Progenitor cell of endocrine pancreas (in vitro differentiated cells): ENCODE measurements at regions not wholly inside any gene's neighbourhood (a gene's known extent, or its start where the extent isn't known, plus 50 kb on each side); places are given as distances from the start of the nearest gene placed in this dataset.

Source experiments
- DNase-seq: peaks from one replicate; pipeline ENCODE4 v3.0.0; 2021; ENCODE audit warnings: low spot score; ENCODE audit not compliant: unreplicated experiment
- H3K27ac Mint-ChIP-seq: 2 replicates; pipeline ENCODE4 v1.8.0; 2021; ENCODE audit warnings: mild to moderate bottlenecking, moderate library complexity, mixed read lengths
- H3K27me3 Mint-ChIP-seq: 2 replicates; pipeline ENCODE4 v1.8.0; 2021; ENCODE audit warnings: mixed read lengths
- H3K36me3 Mint-ChIP-seq: 2 replicates; pipeline ENCODE4 v1.8.0; 2022; ENCODE audit warnings: mixed read lengths; ENCODE audit not compliant: insufficient read depth
- H3K4me1 Mint-ChIP-seq: 2 replicates; pipeline ENCODE4 v1.8.0; 2021; ENCODE audit warnings: low read depth, mixed read lengths
- H3K4me3 Mint-ChIP-seq: 2 replicates; pipeline ENCODE4 v1.8.0; 2021; ENCODE audit warnings: low read depth, mild to moderate bottlenecking, moderate library complexity, mixed read lengths
- H3K9me3 Mint-ChIP-seq: 2 replicates; pipeline ENCODE4 v1.8.0; 2021; ENCODE audit warnings: low read depth, mixed read lengths
- TF ChIP-seq, protein P1 (sequence below): fragments of 200-600 bp; sonication (generic); IDR thresholded peaks from one replicate; pipeline ENCODE4 v1.5.0; 2021; ENCODE audit warnings: antibody characterized with exemption, mild to moderate bottlenecking; ENCODE audit not compliant: unreplicated experiment

DNA sequence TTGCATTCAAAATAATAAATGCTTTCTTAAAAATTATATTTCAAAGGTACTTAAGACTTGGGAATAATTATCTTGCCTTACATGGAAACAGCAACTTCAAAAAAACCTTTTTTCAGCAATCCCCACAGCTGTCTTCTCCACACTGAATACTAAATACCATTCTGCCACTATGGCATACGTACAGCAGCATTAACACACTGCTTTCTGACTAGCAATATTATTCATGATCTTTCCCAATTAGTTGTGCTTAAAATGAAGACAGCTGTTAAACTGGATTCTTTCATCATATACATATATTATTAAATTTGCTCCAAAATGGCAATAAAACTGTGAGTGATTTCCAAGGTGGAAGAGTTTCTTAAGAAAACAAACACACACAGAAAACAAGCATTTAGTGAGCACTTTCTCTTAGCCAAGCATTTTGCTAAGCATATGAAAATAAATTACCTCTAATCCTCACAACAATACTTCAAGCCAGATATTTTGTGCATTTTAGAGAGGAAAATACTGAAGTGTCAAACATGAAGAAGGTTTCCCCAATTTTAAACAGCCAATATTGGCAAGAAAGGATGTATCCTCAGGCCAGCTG lies 609.5 kb downstream of the SLITRK1 start:
- DNase-seq: no peak
- TF ChIP-seq, protein P1, sequence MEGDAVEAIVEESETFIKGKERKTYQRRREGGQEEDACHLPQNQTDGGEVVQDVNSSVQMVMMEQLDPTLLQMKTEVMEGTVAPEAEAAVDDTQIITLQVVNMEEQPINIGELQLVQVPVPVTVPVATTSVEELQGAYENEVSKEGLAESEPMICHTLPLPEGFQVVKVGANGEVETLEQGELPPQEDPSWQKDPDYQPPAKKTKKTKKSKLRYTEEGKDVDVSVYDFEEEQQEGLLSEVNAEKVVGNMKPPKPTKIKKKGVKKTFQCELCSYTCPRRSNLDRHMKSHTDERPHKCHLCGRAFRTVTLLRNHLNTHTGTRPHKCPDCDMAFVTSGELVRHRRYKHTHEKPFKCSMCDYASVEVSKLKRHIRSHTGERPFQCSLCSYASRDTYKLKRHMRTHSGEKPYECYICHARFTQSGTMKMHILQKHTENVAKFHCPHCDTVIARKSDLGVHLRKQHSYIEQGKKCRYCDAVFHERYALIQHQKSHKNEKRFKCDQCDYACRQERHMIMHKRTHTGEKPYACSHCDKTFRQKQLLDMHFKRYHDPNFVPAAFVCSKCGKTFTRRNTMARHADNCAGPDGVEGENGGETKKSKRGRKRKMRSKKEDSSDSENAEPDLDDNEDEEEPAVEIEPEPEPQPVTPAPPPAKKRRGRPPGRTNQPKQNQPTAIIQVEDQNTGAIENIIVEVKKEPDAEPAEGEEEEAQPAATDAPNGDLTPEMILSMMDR: no peak
- no peaks in the 10 kb centered on the region for H3K9me3 Mint-ChIP-seq
- H3K4me3 Mint-ChIP-seq: no peak overlapping the region
- H3K36me3 Mint-ChIP-seq: no peaks in the 10 kb centered on the region
- H3K27ac Mint-ChIP-seq: no peak overlapping the region
- H3K4me1 Mint-ChIP-seq: peaks cover 4% of the 10 kb centered on the region
- H3K27me3 Mint-ChIP-seq: no peaks in the 10 kb centered on the region

DNA sequence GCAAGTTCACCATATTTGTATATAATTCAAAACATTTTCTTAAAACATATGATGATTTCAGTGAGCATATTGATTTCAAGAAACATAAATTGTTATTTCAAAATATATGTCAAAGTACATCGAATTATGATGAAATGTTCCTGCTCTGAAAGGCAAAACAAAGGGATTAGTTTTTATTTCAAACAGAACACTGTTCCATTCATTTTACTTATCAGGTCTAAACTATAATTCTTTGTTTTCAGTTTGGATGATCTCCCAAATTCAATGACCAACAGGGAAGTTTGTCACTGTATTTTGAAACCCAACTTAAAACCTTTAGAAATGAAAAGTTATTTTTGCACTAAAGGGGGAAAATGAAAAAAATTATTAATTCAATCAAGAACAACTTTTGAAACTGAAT lies 610.2 kb downstream of the SLITRK1 start:
- H3K36me3 Mint-ChIP-seq: no peaks in the 10 kb centered on the region
- H3K27me3 Mint-ChIP-seq: no peaks in the 10 kb centered on the region
- no peak overlapping the region for H3K4me3 Mint-ChIP-seq
- TF ChIP-seq, protein P1: no peak
- H3K9me3 Mint-ChIP-seq: no peaks in the 10 kb centered on the region
- DNase-seq: no peak
- no peak overlapping the region for H3K27ac Mint-ChIP-seq
- H3K4me1 Mint-ChIP-seq: peaks cover 4% of the 10 kb centered on the region

- Mint-ChIP-seq H3K27ac (no peak overlapping the region), H3K27me3 (no peaks in the 10 kb centered on the region), H3K36me3 (no peaks in the 10 kb centered on the region), H3K4me3 (no peak overlapping the region), H3K4me1 (no peaks in the 10 kb centered on the region), H3K9me3 (no peaks in the 10 kb centered on the region)
- TF ChIP-seq, protein P1: no peak
- no peak for DNase-seq
These were observed 617.0 kb downstream of the SLITRK1 start for GRCh38 chr13:83265279-83265678.

- H3K9me3 Mint-ChIP-seq: no peaks in the 10 kb centered on the region
- H3K4me1 Mint-ChIP-seq: no peaks in the 10 kb centered on the region
- TF ChIP-seq, protein P1: no peak
- no peak for DNase-seq
- no peaks in the 10 kb centered on the region for H3K27me3 Mint-ChIP-seq
- H3K27ac Mint-ChIP-seq: no peak overlapping the region
- no peaks in the 10 kb centered on the region for H3K36me3 Mint-ChIP-seq
- no peak overlapping the region for H3K4me3 Mint-ChIP-seq
These were observed 633.5 kb downstream of the SLITRK1 start for GRCh38 chr13:83248751-83249150.

DNA sequence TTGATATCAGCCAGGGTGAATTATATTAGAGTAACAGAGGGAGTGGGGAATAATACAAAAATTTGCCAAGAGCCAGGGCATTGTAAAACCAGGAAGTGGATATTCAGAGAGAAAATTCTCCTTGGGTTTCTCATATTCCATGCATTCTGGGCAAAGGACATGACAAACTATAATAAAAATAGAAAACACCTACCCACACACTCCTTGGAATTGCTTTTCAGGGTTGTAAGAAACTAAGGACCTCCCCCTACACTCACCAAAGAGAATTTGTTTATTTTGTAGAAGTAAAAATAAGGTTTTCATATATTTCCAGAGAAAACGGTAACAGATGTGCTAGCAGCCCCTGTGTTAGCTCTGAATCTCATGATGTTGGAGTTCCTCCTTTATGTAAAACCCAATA lies 649.6 kb downstream of the SLITRK1 start:
- TF ChIP-seq, protein P1: no peak
- no peaks in the 10 kb centered on the region for H3K9me3 Mint-ChIP-seq
- no peak overlapping the region for H3K4me3 Mint-ChIP-seq
- H3K27me3 Mint-ChIP-seq: no peaks in the 10 kb centered on the region
- H3K27ac Mint-ChIP-seq: no peak overlapping the region
- no peak for DNase-seq
- no peaks in the 10 kb centered on the region for H3K36me3 Mint-ChIP-seq
- H3K4me1 Mint-ChIP-seq: no peaks in the 10 kb centered on the region
